Fibroblast of lung (primary cell): ENCODE measurements at regions not wholly inside any gene's neighbourhood (a gene's known extent, or its start where the extent isn't known, plus 50 kb on each side); places are given as distances from the start of the nearest gene placed in this dataset.

Experiments used
- DNase-seq, 2 donors: peaks; one replicate each; pipeline versions ENCODE4 v3.0.0 to v3.0.0-alpha.2; 2010; ENCODE audit warnings: low read depth in 2 of 2
- H2AFZ ChIP-seq: 2 replicates; pipeline ENCODE4 v1.5.1; 2012; ENCODE audit warnings: low read length, control low read depth, inconsistent platforms
- H3K27ac ChIP-seq: 2 replicates; pipeline ENCODE4 v1.5.1; 2011; ENCODE audit warnings: low read length, control low read depth; ENCODE audit not compliant: insufficient read depth
- H3K27me3 ChIP-seq: 2 replicates; pipeline ENCODE4 v1.5.1; 2011; ENCODE audit warnings: mild to moderate bottlenecking, low read length; ENCODE audit not compliant: control insufficient read depth, insufficient read depth
- H3K36me3 ChIP-seq: 2 replicates; pipeline ENCODE4 v1.5.1; 2011; ENCODE audit warnings: low read length; ENCODE audit not compliant: control insufficient read depth, insufficient read depth
- H3K4me1 ChIP-seq: 2 replicates; pipeline ENCODE4 v1.5.1; 2011; ENCODE audit warnings: low read length; ENCODE audit not compliant: control insufficient read depth, insufficient read depth; ENCODE audit errors: extremely low read depth
- H3K4me2 ChIP-seq: 2 replicates; pipeline ENCODE4 v1.5.1; 2011; ENCODE audit warnings: low read length, control low read depth; ENCODE audit not compliant: insufficient read depth; ENCODE audit errors: extremely low read depth
- H3K4me3 ChIP-seq, 4 experiments: fragments of 200-600 bp in 1 of 4; sonication (generic) in 1 of 4; replicated peaks in 1 of 4; 2 replicates each; pipeline ENCODE4 v1.5.1; 2011 to 2016; ENCODE audit warnings: low read length in 4 of 4, low read depth in 3 of 4, mild to moderate bottlenecking in 3 of 4, control low read depth in 2 of 4, inconsistent platforms in 1 of 4, mixed read lengths in 1 of 4; ENCODE audit not compliant: insufficient read depth in 1 of 4; ENCODE audit errors: control extremely low read depth in 1 of 4
- H3K79me2 ChIP-seq: 2 replicates; pipeline ENCODE4 v1.5.1; 2012; ENCODE audit warnings: mild to moderate bottlenecking, low read length, inconsistent platforms; ENCODE audit not compliant: control insufficient read depth, insufficient read depth
- H3K9ac ChIP-seq: 2 replicates; pipeline ENCODE4 v1.5.1; 2011; ENCODE audit warnings: mild to moderate bottlenecking, low read length, control low read depth; ENCODE audit not compliant: insufficient read depth
- H3K9me3 ChIP-seq: 2 replicates; pipeline ENCODE4 v1.5.1; 2012; ENCODE audit warnings: low read depth, low read length; ENCODE audit not compliant: control insufficient read depth, insufficient read depth
- H4K20me1 ChIP-seq: 2 replicates; pipeline ENCODE4 v1.5.1; 2011; ENCODE audit warnings: low read length; ENCODE audit not compliant: control insufficient read depth, insufficient read depth; ENCODE audit errors: extremely low read depth
- EZH2 ChIP-seq: IDR thresholded peaks from 2 replicates; pipeline ENCODE4 v1.5.1; 2012; ENCODE audit warnings: low read length, control low read depth, mild to moderate bottlenecking; ENCODE audit errors: missing control alignments
- TF ChIP-seq, protein P1 (sequence below), 2 donors: IDR thresholded peaks in 1 of 2; conservative IDR thresholded peaks in 1 of 2; 1 replicate in 1 of 2; 2 replicates in 1 of 2; pipeline ENCODE4 v1.5.1; 2011 to 2012; ENCODE audit warnings: low read length in 2 of 2, control low read depth in 1 of 2, inconsistent platforms in 1 of 2, low read depth in 1 of 2, mild to moderate bottlenecking in 1 of 2

DNA sequence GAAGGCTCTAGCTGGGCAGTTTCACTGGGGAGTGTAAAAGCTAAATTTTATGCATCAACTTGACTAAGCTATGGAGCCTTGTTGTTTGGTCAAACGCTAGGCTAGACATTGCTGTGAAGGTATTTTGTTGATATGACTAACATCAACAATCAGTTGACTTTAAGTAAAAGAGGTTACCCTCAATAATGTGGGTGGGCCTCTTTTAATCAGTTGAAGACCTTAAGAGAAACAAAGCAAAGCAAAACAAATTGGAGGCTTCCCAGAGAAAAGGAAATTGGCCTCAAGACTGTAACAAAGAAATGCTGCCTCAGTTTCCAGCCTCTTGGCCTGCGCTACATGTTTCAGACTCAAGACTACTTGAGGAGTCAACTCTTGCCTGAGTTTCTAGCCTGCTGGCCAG, 50.0 kb upstream of the TSC22D1 start:
- Histone ChIP-seq H3K4me1 (peaks cover 14% of the 10 kb centered on the region), H3K4me3 (no peak overlapping the region), H3K79me2 (no peaks in the 10 kb centered on the region), H3K9ac (no peak overlapping the region), H4K20me1 (no peaks in the 10 kb centered on the region), H3K9me3 (no peaks in the 10 kb centered on the region), H3K27ac (no peak overlapping the region), H3K27me3 (no peaks in the 10 kb centered on the region), H3K36me3 (no peaks in the 10 kb centered on the region), H2AFZ (no peak overlapping the region), H3K4me2 (no peak overlapping the region)
- no peak for DNase-seq
- TF ChIP-seq, protein P1, sequence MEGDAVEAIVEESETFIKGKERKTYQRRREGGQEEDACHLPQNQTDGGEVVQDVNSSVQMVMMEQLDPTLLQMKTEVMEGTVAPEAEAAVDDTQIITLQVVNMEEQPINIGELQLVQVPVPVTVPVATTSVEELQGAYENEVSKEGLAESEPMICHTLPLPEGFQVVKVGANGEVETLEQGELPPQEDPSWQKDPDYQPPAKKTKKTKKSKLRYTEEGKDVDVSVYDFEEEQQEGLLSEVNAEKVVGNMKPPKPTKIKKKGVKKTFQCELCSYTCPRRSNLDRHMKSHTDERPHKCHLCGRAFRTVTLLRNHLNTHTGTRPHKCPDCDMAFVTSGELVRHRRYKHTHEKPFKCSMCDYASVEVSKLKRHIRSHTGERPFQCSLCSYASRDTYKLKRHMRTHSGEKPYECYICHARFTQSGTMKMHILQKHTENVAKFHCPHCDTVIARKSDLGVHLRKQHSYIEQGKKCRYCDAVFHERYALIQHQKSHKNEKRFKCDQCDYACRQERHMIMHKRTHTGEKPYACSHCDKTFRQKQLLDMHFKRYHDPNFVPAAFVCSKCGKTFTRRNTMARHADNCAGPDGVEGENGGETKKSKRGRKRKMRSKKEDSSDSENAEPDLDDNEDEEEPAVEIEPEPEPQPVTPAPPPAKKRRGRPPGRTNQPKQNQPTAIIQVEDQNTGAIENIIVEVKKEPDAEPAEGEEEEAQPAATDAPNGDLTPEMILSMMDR (conservative IDR thresholded peaks at IDR 0.05 in 1 of 2, IDR thresholded peaks at IDR 0.05 in 1 of 2; ENCODE audit: low read depth in 1 of 2, low read length in 2 of 2) = no peak
- TF ChIP-seq EZH2 = no peak
